GM19239 (cell line): ENCODE measurements at regions not wholly inside any gene's neighbourhood (a gene's known extent, or its start where the extent isn't known, plus 50 kb on each side); places are given as distances from the start of the nearest gene placed in this dataset.

Experiments used
- DNase-seq: peaks from one replicate; pipeline ENCODE4 v3.0.0; 2011; ENCODE audit warnings: low spot score; ENCODE audit not compliant: insufficient read length
- FAIRE-seq: peaks from 2 replicates; lab custom pipeline; 2011; peaks lifted over from hg19 to GRCh38; lab: Jason Lieb, UNC

DNA sequence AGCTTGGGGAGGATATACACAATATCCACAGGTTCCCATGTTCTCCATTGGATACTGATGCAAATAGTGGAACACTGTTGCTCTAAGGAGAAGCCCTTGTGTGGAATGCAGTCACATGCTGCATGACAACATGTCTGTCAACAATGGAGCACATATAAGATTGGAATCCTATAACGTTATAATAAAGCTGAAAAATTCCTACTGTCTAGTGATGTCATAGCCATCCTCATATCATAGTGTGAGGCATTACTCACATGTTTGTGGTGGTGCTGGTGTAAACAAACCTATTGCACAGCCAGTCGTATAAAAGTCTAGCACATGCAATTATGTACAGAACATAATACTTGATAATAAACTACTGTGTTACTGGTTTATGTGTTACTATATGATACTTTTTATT, 394.7 kb downstream of the FBXO15 start:
- DNase-seq (no peak), FAIRE-seq (no peak)

DNA sequence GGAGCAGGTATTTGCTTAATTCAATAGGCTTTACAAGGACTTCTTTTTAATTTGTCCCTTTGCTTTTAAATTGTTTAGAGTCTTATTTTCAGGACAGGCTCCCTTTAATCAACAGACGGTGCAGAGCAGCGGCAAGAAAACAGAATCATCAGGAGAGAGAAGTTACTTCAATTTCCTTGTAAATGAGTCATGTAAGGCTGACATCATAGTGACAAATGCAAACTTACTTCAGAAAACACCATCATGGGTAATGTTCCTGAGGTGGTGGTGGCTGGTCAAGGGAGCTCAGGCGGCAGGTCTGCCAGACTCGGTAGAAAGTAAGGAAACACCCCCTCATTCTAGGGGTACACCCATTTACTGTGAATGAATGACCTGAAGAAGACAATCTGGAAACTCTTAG, 395.1 kb downstream of the FBXO15 start:
- no peak for DNase-seq

DNA sequence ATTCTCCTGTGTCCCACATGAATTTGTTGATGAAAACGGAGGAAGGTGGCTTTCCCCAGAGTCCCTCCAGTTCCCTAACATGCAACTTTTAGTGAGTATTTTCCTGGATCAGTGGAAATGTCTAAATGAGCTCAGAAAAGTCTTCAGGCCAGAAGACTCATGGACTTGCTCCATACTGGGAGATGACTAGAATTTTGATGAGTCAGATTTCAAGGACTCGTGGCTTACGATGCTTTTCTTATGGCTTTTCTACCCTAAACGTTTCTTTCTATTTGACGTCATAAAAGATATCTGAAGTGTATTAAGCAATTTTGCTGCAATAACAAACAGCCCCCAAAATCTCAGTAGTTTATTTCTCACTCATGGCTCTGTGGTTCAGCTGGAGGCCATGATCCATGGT, 397.6 kb downstream of the FBXO15 start:
- no peak for FAIRE-seq
- DNase-seq: no peak

More for the DNA sequence above, 395.1 kb downstream of the FBXO15 start:
- FAIRE-seq: no peak

DNA sequence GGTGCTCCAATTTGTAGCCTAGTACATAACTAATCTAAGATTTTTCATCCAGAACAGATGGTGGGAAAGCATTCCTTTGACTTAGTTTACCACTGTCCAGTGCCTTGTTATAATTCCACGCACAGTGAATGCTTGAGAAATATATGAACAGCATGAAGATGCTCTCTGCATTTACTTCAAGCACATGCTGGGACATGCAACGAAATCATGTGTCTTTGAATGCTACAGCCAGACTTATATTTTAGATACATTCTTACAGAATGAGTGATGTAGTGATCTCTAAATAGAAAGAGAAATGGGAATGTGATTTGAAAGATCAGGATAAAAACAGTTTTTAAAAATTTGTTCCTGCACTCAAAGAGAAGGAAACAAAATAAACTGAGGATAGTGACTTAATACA, 398.3 kb downstream of the FBXO15 start:
- DNase-seq (no peak), FAIRE-seq (no peak)

DNA sequence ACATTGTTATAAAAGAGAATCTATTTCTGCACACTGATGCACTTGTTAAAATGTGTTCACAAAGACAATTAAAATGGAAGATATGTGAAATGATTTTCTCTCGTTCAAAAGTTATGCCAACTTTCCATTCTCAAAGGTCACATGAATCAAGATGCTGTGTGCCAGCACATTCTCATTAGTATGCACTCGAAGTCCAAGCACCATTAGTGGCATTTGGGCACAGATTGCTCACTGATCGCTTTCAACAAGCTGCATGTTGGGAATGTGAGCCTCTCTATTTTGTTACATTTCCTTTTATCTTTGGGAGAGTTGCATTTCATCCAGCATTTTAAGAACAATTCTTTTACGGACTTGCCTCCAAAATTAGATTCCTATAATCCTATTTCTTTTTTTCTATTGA, 398.9 kb downstream of the FBXO15 start:
- DNase-seq (no peak), FAIRE-seq (no peak)

DNA sequence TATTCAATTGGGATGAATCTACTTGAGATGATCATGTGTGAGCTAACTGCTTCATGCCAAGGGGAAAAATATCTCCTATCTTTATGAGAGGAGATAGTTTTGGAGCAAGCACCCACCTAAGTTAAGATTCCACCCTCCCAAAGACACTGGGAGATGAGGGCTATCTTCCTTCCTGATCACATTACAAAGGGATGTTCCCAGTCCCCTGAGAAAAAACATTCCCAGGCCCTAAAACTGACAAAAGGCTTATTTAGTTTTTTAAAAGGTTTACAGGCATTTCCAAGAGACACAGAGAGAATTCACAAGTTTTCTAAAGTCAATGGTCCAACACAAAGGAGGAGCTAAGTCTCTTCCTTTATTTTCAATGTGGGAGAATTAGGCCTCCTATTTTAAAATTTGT, 401.5 kb downstream of the FBXO15 start:
- DNase-seq (no peak), FAIRE-seq (no peak)

DNA sequence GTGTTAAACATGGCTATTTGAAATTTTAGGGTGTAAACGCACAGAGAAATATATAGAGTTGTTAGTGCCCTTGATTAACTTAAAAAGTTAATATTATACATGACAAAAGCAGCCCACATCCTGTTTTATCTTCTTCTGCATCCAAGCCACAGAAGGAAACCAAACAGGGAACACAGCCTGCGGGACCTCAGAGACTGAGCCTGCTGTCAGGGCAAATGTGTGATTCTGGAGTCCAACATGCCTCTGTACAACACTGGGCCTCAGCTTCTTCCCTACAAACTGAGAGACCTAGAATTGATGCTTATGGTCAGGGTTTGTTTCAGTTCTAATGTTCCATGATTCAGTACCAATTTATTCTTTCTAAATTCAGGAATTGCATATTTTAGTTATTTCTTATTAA, 404.7 kb downstream of the FBXO15 start:
- DNase-seq (no peak), FAIRE-seq (no peak)

DNA sequence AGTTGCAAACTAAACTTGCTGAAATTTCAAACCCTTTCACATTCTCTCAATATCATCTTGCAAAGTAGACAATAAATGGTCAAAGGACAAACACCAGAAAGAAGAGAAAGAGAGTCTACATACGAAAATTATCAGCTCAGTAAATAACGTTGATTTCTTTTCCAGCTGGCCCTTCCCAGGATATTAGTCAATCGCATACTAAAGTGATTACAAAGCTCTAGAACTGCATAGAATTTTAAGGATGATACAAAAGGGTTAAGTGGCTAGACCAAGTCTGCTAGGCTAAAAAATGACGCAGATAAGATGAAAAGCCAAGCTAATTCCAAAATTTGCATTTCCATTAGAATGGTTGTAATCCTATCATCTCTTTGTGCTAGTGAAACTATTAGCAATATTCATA, 405.7 kb downstream of the FBXO15 start:
- FAIRE-seq (no peak), DNase-seq (no peak)

DNA sequence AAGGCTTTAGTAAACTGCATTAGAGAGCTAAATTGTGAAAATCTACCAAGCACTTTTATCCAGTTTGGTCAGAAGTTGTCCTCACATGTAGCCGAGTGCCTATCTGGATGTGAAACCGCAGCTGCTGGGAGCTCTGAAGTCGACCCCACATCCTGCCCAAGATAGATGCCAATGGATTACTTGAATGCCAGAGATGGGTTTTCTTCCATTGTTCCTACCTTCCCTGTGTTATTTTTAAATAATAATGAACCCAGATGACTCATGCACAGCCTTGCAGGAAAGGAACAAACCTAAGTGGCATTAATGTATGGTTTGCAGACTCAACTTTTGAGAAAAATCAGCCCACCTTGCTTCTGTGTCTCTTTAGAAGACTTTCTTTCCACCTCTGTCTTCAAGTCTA, 408.5 kb downstream of the FBXO15 start:
- FAIRE-seq (no peak), DNase-seq (no peak)

DNA sequence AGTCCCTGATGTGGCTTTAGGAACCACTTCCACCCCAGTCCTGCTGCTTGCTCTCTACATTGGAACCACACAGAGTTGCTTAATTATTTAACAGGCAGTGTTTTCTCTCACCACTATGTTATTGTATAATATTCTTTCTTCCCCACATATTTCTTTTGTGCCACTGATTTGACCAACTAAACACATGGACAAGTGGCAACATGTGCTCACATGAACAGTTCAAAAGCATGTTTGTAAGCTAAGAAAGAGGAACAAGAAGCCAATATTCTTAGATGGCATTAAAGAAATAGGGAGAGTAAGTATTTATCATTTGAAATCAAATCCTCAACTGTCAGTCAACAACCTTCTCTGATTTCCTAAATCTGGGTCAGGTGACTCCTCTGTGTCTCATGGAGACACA, 409.6 kb downstream of the FBXO15 start:
- no peak for FAIRE-seq
- no peak for DNase-seq

DNA sequence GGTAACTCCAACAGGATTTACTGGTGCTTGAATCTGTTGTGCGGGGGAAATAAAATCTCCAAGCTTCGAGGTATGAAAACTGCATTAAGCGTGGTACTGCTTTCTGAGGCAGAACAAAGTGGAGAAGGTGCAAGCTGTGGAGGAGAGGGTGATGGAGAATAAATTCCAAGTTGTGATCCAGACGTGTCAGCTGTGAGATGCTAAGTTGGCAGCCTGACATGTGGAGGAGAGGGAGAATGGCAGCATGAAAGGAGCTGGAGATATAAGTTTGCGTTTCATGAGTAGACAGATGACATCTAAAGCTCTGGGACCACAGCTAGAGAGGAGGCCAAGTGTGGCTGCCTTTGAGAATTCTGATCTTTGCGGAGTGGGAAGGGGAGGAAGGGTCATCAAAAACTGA, 411.8 kb downstream of the FBXO15 start:
- DNase-seq (no peak), FAIRE-seq (no peak)

DNA sequence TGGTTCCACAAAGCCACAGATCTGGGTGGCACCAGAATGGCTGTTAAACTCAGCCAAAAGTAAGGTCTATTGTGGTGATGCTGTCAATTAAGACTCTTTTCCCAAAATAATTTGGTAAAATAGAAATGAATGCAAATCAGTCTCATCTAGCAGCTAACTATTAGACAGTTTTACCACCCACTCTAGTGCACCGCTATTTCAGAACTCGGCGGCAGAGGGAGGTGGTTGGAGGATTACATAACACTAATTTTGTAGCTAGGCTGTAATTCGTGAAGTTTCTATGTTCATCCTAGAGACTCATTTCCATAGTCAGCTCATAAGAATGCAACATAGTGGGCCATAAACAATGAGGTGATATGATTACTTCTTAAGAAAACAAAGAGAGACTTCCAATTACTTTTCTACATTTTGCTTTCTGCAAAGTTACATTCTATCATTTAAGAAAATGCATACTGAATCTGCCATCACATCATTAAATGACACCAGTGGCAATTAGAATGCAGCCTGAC, 413.8 kb downstream of the FBXO15 start:
- FAIRE-seq (no peak), DNase-seq (no peak)

DNA sequence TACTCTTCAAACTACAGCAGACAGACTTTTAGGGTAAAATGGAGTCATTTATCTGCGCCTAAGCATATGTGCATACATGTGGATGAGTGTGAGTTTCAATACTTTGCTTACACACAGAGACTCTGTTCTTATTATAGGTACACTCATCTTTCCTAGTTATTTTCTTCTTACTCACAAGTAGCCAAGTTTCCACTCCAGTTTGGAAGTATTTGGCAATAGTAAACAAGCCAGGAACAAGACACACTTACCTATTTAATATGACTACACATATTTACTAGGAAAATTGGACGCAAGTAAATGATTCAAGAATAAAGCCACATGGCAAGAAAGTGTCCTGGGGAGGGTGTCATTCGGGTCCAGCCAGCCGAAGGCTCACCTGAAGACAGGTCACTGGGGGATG, 414.3 kb downstream of the FBXO15 start:
- FAIRE-seq: no peak
- no peak for DNase-seq

DNA sequence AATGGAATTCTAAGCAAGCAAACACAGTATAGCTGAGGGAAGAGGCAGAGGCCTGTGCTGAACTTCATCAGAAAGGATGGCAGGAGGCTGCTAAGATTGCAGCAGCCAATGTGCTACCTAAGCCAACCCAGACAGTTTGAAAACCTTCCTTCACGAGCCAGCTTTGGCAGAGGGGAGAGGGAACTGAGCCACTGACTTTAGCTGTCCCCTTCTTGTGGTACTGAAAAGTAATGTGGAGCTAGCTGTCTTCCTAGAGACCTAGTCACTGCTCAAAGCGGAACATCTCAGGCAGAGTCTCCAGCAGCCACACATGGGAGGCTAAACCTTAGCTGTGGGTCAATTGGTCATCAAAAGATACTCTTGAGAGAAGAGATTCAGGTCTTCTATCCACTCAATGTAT, 419.0 kb downstream of the FBXO15 start:
- FAIRE-seq (no peak), DNase-seq (no peak)

DNA sequence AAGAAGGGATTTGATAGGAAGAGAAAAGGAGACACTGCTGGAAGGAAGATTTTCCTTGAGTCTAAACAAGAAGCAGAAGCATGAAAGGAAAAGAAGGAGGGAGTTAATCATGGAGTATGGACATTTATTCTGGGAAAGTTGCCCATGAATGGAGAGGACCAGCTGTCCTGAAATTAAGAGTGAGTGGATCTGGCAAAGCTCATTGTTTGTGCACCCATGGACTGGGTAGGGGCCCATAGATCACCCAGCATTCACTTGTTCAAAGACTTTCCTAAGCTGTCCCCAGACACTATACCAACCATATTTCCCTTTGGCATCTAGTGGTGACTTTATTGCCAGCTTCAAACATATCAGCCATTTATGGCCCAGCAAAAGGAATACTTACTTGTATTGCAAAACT, 422.7 kb downstream of the FBXO15 start:
- FAIRE-seq: no peak

DNA sequence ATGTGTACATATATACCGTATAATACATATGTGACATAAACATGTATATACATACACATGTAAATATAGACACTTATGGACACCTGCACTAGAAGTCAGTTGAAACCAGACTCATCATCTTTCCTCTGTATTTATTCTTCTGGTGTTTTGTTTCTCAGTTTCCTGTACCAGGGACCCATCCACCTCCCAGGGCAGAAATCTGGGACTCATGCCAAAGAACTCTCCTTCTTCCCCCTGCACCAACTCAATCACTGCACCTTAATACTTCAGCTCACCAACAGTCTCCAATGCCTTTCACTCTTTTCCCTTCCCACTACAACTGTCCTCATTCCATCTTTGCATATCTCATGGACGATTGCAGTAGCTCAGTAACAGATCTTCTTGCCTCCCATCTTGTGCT, 428.0 kb downstream of the FBXO15 start:
- FAIRE-seq (no peak), DNase-seq (no peak)

More for the DNA sequence above, 422.7 kb downstream of the FBXO15 start:
- no peak for DNase-seq

DNA sequence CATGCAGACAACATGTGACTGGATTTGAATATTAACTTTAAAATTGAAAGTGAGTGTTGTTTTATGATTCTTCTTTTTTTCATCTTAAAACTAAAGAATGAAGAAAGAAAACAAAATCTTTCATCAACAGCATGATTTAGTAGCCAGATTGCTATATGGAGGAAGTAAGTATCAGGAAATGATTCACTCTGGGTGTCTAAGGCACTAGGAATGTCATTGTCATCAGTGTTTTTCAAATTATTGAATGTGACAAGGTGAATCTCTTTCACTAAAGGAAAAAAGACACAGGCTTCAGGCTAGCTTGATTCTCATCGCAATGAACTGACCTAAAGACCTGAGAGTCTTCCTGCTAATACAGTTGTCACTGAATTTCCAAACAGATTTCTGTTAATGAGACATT, 430.1 kb downstream of the FBXO15 start:
- FAIRE-seq (no peak), DNase-seq (no peak)

DNA sequence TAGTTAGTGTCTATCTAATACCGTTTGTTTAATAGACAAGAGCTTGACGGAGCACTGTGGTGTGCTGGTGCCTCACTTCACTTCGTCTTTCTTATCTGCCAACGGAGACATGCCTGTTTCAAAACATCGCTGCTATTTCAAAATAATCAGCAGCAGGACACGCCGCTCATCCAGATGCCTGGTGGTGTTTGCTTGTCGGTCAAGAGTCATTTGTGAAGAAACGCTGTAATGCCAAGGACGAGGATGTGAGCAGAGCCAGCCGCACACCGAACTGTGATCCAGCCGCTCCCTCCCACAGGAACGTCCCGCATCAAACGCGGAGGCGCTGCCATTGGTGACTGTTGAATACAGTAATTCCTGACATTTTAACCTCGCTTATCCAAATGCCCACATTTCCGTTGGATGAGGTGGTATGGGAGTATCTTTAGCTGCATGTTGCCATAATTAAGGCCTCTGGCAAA, 432.4 kb downstream of the FBXO15 start:
- no peak for FAIRE-seq
- DNase-seq: no peak

DNA sequence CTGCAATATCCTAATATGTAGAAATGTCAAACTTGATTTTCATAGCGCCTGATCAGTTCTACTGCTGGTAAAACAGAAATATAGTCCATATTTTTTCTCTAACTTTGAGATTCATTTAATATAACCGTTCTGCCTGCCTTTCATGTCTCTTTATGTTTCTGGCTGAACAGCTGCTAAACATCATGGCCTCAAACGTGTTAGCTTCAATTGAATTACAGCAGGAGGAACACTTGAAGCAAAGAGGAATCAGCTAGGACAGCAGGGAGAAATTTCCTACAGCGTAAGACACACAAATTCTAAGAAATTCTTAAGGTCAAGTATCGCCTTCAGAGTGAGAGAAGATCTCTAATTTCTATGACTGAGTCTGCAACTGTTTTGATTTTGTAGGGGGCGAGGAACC, 433.2 kb downstream of the FBXO15 start:
- DNase-seq (no peak), FAIRE-seq (no peak)

DNA sequence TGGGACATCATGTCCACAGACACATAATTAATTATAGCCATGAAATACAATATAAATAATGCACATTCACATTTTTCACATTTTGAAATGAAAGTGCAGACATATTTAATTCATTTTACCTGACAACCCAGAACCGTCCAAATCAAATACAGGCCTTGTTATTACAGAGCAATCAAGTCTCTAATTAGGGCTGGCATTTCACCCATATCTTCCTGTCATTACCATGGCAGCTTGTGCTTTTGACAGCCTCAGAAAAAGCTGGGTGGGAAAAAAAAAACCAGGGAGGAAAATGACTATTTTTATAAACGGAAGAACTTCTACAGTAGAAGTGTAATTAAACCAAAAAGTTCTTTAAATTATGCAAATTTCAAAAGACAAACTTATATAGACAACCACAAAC, 436.4 kb downstream of the FBXO15 start:
- DNase-seq: no peak

DNA sequence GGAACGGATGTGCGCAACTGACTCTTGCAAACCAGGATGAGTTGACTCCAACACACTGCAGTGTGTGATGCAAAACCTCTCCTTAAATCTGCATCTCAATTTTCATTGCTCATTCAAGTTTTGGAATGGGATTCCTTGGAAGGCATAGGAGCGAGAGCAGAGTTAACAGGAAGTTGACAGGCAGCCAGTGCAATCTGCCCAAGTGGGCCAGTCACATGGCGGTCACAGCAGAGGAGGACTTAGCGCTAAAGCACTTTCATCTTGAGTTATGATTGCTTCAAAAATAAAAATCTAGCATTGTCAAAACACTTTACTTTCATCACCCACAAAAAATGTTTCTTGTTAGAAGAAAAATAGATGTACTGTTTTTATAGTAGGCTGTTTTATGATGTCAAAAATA, 439.0 kb downstream of the FBXO15 start:
- FAIRE-seq: no peak
- DNase-seq: no peak

More for the DNA sequence above, 436.4 kb downstream of the FBXO15 start:
- FAIRE-seq: no peak

DNA sequence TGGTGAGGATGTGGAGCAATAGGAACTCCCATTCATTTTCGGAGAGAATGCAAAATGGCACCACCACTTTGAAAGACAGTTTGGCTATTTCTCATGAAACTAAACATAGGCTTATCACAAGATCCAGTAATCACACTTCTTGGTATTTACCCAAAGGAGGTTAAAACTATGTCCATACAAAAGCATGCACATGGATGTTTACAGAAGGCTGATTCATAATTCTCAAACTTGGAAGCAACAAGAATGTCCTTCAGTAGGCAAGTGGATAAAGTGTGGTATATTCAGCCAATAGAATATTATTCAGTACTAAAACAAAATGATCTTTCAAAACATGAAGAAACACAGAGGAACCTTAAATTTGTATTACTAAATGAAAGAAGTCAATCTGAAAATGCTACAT, 440.6 kb downstream of the FBXO15 start:
- DNase-seq (no peak), FAIRE-seq (no peak)

DNA sequence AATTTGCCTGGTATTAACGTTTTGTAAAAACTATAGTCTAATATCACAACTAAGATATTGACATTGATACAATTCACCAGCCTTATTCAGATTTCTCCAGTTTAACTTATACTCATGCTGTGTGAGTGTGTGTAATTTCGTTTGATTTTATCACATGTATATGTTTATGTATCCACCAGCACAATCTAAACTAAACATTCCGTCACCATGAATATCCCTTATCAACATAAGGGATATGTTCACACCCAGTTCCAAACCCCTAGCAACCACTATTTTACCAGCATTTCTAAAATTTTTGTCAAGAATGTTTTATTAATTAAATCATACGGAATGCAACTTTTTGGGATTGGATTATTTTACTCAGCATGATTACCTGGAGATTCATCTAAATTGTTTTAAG, 450.3 kb downstream of the FBXO15 start:
- DNase-seq (no peak), FAIRE-seq (no peak)
